Heart left ventricle (tissue), 13 donors: ENCODE measurements at regions not wholly inside any gene's neighbourhood (a gene's known extent, or its start where the extent isn't known, plus 50 kb on each side); places are given as distances from the start of the nearest gene placed in this dataset.

ENCODE experiments used
- POLR2A ChIP-seq, 2 donors: fragments of 450-650 bp; IDR thresholded peaks; one replicate each; pipeline ENCODE4 v1.6.1; 2017; ENCODE audit warnings: antibody characterized with exemption in 2 of 2, mild to moderate bottlenecking in 2 of 2, moderate library complexity in 2 of 2
- TF ChIP-seq, protein P1 (sequence below), 12 donors: fragments of 200-600 bp; sonication (generic) in 4 of 12; IDR thresholded peaks; one replicate each; pipeline versions ENCODE4 v1.5.0 to v1.8.0; 2018 to 2022; ENCODE audit warnings: antibody characterized with exemption in 12 of 12, mild to moderate bottlenecking in 5 of 12
- donor health status: ischemic (EF 13 %, LVEDD 7.1; RV severe dilation, severe dysfunction).
- donor health status: DM: no; HTN: yes; CAD: no.
- donor health status: DM: no; HTN: no; CAD: no.
- donor health status: ischemic (EF 25% LVEDD 6.9; RV normal size, moderate dysfunction).
- donor health status: ischemic (EF 25% LVEDD 5.7; RV mildly dilated, moderate dysfunction).
- donor health status: ischemic (EF 35%, LVEDD 5.7; RV mildly dilated, moderate dysfunction).
- donor health status: nonischemic (EF 11% LVEDD 7.7; RV severe dilation, severe dysfunction).
- donor health status: DM: yes; HTN: yes; CAD: no.
- donor health status: PGD.
- donor health status: ischemic (EF 29% LVEDD 5.4; RV normal size, mild dysfunction).
- donor health status: nonischemic (EF 23%, LVEDD 6.1; RV moderate dilation, normal function).

DNA sequence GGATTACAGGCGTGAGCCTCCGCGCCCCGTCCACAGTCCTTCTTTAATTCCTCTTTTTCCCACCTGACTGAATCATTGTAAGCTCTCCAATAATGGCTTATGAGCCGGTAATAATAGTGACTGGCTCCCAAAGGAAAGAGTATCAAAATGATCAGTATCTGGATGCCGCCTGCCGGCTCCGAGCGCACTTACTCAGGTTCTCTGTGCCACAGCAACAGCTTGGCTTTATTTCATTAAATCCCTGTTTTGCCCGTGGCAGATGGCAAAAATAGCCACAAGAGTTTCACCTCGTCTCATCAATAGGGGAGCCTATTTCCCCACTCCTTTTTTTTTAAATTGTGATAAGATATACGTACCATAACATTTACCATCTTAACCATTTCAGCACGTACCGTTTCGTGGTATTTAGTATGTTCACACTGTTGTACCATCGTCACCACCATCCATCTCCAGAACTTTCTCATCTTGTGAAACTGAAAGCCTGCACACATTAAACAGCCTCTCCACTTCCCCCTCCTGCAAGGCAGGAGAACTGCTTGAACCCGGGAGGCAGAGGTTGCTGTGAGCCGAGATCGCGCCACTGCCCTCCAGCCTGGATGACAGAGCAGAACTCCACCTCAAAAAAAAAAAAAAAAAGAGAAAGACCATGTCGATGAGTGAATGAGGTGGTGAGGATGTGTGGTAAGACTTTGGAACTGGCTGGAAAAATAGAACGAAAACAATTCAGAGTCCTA, 80.7 kb upstream of the DLG1 start:
- TF ChIP-seq, protein P1, sequence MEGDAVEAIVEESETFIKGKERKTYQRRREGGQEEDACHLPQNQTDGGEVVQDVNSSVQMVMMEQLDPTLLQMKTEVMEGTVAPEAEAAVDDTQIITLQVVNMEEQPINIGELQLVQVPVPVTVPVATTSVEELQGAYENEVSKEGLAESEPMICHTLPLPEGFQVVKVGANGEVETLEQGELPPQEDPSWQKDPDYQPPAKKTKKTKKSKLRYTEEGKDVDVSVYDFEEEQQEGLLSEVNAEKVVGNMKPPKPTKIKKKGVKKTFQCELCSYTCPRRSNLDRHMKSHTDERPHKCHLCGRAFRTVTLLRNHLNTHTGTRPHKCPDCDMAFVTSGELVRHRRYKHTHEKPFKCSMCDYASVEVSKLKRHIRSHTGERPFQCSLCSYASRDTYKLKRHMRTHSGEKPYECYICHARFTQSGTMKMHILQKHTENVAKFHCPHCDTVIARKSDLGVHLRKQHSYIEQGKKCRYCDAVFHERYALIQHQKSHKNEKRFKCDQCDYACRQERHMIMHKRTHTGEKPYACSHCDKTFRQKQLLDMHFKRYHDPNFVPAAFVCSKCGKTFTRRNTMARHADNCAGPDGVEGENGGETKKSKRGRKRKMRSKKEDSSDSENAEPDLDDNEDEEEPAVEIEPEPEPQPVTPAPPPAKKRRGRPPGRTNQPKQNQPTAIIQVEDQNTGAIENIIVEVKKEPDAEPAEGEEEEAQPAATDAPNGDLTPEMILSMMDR (IDR thresholded peaks at IDR 0.05): no peak
- TF ChIP-seq POLR2A (IDR thresholded peaks at IDR 0.05): no peak
